Stimulated activated CD4-positive, alpha-beta T cell treated with anti-CD3 and anti-CD28 coated beads, Interleukin-1b, Interleukin-23, amount 100 ng/mL, for 48 hours (primary cell): ENCODE measurements at regions not wholly inside any gene's neighbourhood (a gene's known extent, or its start where the extent isn't known, plus 50 kb on each side); places are given as distances from the start of the nearest gene placed in this dataset.
"Not testable (repeated sequence)": the region's sequence is repeated elsewhere in the genome, so short reads cannot be mapped to it uniquely, and the experiment has no call there.

Experiments
- DNase-seq: peaks from one replicate; pipeline ENCODE4 v3.0.0-alpha.2; 2020

DNA sequence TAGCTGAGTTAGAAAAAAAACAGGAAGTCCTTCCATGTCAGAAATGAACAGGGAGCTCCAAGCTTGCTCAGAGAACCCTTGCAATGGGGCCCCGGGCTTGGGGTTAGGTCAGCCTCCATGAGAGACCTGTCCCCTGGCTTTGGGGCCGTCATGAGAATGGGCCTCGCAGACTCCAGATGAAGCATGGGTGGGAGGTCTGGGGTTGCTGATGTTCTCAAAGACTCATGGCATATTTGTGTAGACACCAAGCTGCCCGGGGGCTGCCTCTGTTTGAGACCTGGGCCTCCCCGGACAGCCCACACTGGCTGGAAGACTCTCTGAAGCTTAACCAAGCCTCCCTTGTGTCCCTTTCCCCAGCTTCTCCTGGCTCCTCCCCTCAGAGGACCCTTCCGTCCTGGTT is 186.3 kb downstream of the IRX2 start:
- no peak for DNase-seq

GRCh38 chr5:2563046-2563445 is 188.4 kb downstream of the IRX2 start:
- DNase-seq, result no peak

DNA sequence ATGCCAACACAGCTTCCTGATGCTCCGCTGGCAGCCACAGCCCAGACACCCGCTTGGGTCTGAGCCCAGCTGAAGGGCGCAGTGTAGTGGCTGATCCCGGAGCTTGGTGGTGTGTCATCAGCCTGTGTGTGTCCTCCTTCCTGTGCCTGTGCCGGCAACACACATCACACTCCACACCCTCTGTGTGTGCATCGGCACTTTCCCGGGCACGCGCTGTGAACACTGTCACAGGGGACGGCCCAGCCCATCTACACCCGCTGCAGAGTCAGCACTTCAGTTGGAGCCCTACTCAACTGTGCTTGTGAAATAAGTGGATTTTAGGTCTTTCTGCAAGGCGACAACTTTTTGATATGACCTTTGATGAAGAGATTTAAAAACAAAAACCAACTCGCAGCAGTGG is 189.4 kb downstream of the IRX2 start:
- no peak for DNase-seq

- DNase-seq, result no peak
Measured at GRCh38 chr5:2560435-2560834, 191.0 kb downstream of the IRX2 start.

- DNase-seq, result no peak
Measured at GRCh38 chr5:2557435-2557834, 194.0 kb downstream of the IRX2 start.

DNA sequence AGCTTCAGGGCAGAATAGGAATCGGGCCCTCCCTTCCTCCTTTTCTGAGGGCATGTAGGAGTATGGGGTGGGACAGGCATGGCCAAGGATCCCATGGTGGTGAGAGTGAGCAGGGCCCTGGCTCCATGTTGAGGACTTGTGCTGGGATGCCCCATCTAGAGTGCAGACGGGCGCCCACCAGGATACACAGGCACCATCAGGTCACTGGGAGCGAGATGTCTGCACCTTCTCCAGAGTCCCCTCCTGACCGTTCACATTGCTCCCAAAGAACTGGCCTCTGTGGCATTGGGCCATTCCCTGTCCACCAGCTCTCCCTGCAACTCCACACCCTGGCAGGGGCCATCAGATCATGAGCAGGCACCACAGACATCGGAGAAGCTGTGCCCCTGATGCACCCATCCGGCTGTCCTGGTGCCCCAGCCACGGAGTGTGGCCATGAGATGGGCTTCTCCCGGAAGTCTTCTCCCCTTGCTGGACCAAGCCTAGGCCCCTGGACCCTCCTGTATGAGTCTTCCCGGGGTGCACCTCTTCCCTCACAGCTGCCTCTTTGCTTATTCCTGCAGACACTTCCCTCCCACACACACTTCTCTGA is 195.0 kb downstream of the IRX2 start:
- DNase-seq, result no peak

DNA sequence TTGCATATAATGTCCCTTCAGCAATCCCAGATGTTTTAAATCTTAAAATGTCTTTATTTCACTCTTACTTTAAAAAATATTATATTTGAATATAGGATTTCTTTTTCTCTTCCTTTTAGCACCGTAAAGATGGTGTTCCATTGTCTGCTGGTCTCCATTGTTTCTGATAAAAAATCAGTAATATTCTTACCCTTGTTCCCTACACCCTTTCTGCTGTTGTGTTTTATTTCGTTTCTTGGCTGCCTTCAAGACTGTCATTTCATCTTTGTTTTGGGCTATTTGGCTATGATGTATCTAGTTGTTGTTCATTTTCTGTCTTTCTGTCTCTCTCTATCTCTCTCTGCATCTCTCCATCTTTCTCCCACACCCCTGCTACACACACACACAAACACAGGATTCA is 197.9 kb downstream of the IRX2 start:
- DNase-seq, result no peak

GRCh38 chr5:2550509-2550908 is 201.0 kb downstream of the IRX2 start:
- no peak for DNase-seq

DNA sequence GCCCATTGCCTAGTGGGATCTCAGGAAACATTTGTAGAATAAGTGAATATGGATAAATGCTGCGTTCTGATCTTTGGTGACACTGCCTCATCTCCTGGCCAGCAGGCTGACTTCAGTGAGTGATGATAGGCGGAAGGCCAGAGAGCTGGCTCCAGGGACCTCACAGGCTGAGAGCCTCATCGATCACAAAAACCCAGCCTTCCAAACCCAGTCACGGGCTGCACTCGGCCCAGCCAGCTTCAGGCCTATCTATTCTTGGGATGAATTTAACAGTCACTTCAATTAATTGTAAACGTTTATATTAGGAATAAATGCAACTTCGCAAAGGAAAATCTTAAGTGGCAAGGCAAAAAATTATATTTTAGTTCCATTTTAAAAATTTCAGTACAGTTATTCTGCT is 201.6 kb downstream of the IRX2 start:
- DNase-seq, result no peak

DNA sequence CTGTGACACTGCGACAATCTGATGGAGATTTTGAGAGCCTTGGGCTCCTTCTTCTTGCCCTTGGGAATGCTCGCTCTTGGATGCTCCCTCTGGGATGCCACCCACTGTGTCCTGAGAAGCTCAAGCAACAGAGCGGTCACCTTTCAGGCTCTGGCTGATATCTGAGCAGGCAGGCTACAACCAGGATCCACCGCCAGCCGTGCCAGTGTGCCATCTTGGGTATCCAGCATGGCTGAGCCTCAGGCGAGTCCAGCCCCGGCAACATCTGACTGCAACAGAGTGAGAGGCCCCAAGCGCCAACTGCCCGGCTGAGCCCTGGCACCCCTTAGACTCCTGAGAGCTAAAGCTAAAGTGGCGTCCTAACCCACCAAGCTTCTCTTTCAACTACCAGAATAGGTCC is 202.1 kb downstream of the IRX2 start:
- DNase-seq, result no peak

- DNase-seq, result no peak
Measured at GRCh38 chr5:2546938-2547337, 204.5 kb downstream of the IRX2 start.

- DNase-seq, result no peak
Measured at GRCh38 chr5:2544003-2544402, 207.5 kb downstream of the IRX2 start.

- DNase-seq, result no peak
Measured at GRCh38 chr5:2542821-2543220, 208.7 kb downstream of the IRX2 start.

GRCh38 chr5:2542026-2542425 is 209.5 kb downstream of the IRX2 start:
- no peak for DNase-seq

GRCh38 chr5:2538169-2538568 is 213.3 kb downstream of the IRX2 start:
- no peak for DNase-seq

DNA sequence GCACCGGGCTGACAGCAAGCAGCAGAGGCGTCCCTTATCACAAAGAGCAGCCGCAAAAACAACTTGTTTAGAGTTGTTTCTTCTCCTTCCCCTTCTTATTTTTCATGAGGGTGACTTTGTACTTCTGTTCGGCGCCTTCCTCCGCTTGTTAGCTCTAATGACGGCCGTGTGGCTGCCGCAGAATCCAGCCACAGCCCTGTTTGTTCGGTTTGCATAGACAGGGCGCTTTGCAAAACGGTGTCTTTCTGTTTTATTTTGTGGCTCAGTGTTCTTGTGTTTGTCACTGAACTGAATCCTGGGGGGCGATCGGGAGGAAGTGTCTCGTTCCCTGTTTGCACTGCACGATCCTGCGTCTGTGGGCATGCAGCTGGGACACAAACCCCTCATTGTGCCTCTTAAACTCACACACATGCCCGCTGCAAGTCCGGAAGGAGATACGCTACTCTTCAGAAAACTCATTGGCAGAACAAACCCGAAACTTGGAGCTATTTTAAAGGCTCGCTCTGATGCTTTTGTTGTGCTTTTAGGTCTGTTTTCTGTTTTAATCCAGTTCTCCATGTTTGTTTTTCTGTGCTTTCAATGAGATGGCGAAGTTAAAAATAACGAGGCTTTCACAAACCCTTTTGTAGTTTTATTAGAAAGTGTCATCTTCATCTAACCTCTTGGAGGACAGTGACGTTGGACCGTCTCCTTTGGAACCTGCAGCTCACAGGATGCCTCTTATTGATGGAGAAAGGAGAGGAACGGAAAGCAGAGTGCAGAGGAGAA is 213.9 kb downstream of the IRX2 start:
- no peak for DNase-seq

DNA sequence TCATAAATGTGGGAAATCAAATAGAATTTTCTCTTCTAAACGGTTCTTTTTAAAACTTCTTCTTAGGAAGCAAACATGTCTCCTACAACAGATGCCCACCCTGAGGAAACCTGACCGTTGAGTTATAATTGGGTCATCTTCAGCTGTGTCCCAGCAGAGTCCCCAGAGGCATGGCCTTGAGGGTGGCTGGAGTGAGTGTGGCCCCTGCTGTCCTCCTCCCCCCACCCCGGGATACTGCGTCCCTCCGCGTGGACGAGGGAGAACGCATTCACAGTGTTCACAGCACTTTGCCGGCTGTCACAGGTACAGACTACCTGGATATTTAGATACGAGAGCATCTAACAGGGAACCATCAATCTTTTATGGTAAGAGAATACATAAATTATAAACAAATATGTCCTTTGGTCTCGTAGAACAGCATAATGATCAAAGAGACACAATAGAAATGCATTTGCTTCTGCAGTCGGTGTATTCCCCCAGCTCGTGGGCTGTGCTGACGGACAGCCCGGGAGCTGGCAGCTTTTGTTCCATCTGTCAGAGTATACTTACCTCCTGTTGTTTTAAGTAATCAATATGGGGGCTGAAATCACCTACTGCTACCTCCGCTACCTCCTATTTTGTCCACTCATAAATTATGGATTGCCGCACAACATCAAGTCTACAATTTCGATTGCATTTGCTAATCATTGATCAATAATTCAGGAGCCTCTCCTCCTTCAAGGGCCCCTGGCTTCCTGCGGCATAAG is 214.7 kb downstream of the IRX2 start:
- DNase-seq, result no peak

DNA sequence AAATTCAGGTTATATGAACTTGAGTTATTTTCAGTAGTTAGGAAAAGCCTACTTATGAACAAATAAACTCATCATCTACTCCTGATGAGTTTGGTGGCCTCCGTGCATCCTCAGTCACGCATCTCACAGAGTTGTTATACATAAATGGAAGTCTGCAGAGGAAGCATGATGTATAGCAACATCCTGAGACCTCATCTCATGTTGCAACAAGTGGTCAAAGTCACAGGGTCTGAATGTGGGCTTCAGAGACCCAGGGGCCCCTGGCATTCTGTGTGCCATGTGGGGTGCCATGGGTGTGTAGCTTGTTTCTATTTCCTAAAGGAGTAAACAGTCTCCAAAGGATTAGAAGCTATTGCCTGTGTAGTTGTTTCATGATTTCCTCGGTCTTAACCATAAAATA is 216.5 kb downstream of the IRX2 start:
- DNase-seq, result no peak

DNA sequence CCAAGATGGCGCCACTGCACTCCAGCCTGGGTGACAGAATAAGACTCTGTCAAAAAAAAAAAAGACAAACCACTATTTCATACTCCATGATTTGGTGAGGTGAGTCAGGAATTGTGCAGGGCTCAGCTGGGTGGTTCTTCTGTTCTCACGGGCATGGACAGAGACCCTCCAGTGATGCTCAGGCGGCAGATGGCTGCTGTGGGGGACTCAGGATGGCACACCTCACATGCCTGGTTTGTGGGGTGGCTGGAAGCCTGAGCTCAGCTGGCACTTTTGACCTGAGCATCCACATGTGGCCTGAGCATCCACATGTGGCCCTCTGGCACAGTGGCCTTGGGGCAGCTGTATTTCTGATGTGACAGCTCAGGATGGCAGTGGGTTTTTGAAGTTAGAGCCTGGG is 217.2 kb downstream of the IRX2 start:
- no peak for DNase-seq

- not testable (repeated sequence) for DNase-seq
Measured at GRCh38 chr5:2533848-2534247, 217.6 kb downstream of the IRX2 start.

- no peak for DNase-seq
Measured at GRCh38 chr5:2532809-2533208, 218.7 kb downstream of the IRX2 start.

DNA sequence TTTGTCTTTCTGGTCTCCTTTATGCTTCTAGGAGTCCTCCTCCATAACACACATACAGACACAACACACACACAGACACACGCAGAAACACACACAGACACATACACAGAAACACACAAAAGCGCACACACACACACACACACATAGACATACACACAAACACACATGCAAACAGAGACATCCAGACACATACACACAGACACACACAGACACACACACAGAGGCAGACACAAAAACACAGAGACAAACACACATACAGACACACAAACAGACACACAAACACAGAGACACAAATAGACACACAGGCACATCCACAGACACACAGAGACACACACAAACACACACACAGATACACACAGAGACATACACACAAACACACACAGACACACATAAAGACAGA is 220.2 kb downstream of the IRX2 start:
- no peak for DNase-seq

- no peak for DNase-seq
Measured at GRCh38 chr5:2530609-2531008, 220.9 kb downstream of the IRX2 start.

- DNase-seq, result no peak
Measured at GRCh38 chr5:2529371-2530092, 221.9 kb downstream of the IRX2 start.
